Keratinocyte (primary cell): ENCODE measurements at regions not wholly inside any gene's neighbourhood (a gene's known extent, or its start where the extent isn't known, plus 50 kb on each side); places are given as distances from the start of the nearest gene placed in this dataset.

Experiments used
- DNase-seq: peaks from one replicate; pipeline ENCODE4 v3.0.0-alpha.2; 2011; ENCODE audit warnings: low read depth, missing footprints, low spot score
- FAIRE-seq: peaks from 2 replicates; lab custom pipeline; 2011; peaks lifted over from hg19 to GRCh38; lab: Jason Lieb, UNC
- H2AFZ ChIP-seq: 2 replicates; pipeline ENCODE4 v1.6.0; 2012; ENCODE audit warnings: low read length, control low read depth, inconsistent platforms; ENCODE audit not compliant: control insufficient read depth
- H3K27ac ChIP-seq: 2 replicates; pipeline ENCODE4 v1.5.1; 2011; ENCODE audit warnings: low read length; ENCODE audit not compliant: control insufficient read depth, insufficient read depth
- H3K27me3 ChIP-seq: 3 replicates; pipeline ENCODE4 v1.6.0; 2011; ENCODE audit warnings: low read length; ENCODE audit not compliant: control insufficient read depth, insufficient read depth; ENCODE audit errors: extremely low read depth
- H3K36me3 ChIP-seq, 2 experiments: 2 replicates in 1 of 2; 3 replicates in 1 of 2; pipeline ENCODE4 v1.5.1; 2011; ENCODE audit warnings: low read length in 2 of 2, mild to moderate bottlenecking in 1 of 2; ENCODE audit not compliant: control insufficient read depth in 2 of 2, insufficient read depth in 2 of 2; ENCODE audit errors: extremely low read depth in 1 of 2
- H3K4me1 ChIP-seq: 3 replicates; pipeline ENCODE4 v1.5.1; 2011; ENCODE audit warnings: low read length; ENCODE audit not compliant: control insufficient read depth, insufficient read depth; ENCODE audit errors: extremely low read depth
- H3K4me2 ChIP-seq: 3 replicates; pipeline ENCODE4 v1.6.0; 2011; ENCODE audit warnings: low read depth, low read length; ENCODE audit not compliant: control insufficient read depth, insufficient read depth; ENCODE audit errors: extremely low read depth
- H3K4me3 ChIP-seq, 3 experiments: fragments of 200-600 bp in 1 of 3; sonication (generic) in 1 of 3; 2 replicates in 2 of 3; 3 replicates in 1 of 3; pipeline ENCODE4 v1.5.1; 2011 to 2016; ENCODE audit warnings: low read length in 3 of 3, mild to moderate bottlenecking in 3 of 3, control low read depth in 2 of 3, inconsistent platforms in 1 of 3, low read depth in 1 of 3, mixed read lengths in 1 of 3, mixed run types in 1 of 3, moderate library complexity in 1 of 3; ENCODE audit not compliant: control insufficient read depth in 2 of 3, insufficient read depth in 2 of 3; ENCODE audit errors: extremely low read depth in 1 of 3
- H3K79me2 ChIP-seq: 2 replicates; pipeline ENCODE4 v1.6.0; 2012; ENCODE audit warnings: low read length; ENCODE audit not compliant: control insufficient read depth, insufficient read depth
- H3K9ac ChIP-seq: 3 replicates; pipeline ENCODE4 v1.6.0; 2011; ENCODE audit warnings: low read length; ENCODE audit not compliant: control insufficient read depth, insufficient read depth; ENCODE audit errors: extremely low read depth
- H3K9me1 ChIP-seq: 3 replicates; pipeline ENCODE4 v1.6.0; 2011; ENCODE audit warnings: low read length; ENCODE audit not compliant: control insufficient read depth, insufficient read depth; ENCODE audit errors: extremely low read depth
- H3K9me3 ChIP-seq: 2 replicates; pipeline ENCODE4 v1.5.1; 2012; ENCODE audit warnings: low read depth, low read length; ENCODE audit not compliant: control insufficient read depth
- H4K20me1 ChIP-seq: 3 replicates; pipeline ENCODE4 v1.6.0; 2011; ENCODE audit warnings: low read length; ENCODE audit not compliant: control insufficient read depth, insufficient read depth; ENCODE audit errors: extremely low read depth
- EZH2 ChIP-seq: IDR thresholded peaks from one replicate; pipeline ENCODE4 v1.6.1; 2012; ENCODE audit warnings: inconsistent platforms, mild to moderate bottlenecking, low read length, moderate library complexity
- dilution Hi-C: fragments of 300-500 bp; cut with MboI; formaldehyde crosslinking; loops from one replicate; pipeline ENCODE4 v1.7.0; 2020; ENCODE audit warnings: low sequenced_read_pairs; ENCODE audit not compliant: extremely low pct_ligation_motif_present
- TF ChIP-seq, protein P1 (sequence below), 3 experiments: IDR thresholded peaks in 1 of 3; conservative IDR thresholded peaks in 1 of 3; optimal IDR thresholded peaks in 1 of 3; 2 replicates in 2 of 3; 3 replicates in 1 of 3; pipeline versions ENCODE3 to v1.5.1; 2011; ENCODE audit warnings: low read length in 3 of 3, mild to moderate bottlenecking in 3 of 3, moderate library complexity in 2 of 3, control low read depth in 1 of 3, inconsistent platforms in 1 of 3; ENCODE audit not compliant: insufficient read depth in 2 of 3; ENCODE audit errors: extremely low read depth in 1 of 3

DNA sequence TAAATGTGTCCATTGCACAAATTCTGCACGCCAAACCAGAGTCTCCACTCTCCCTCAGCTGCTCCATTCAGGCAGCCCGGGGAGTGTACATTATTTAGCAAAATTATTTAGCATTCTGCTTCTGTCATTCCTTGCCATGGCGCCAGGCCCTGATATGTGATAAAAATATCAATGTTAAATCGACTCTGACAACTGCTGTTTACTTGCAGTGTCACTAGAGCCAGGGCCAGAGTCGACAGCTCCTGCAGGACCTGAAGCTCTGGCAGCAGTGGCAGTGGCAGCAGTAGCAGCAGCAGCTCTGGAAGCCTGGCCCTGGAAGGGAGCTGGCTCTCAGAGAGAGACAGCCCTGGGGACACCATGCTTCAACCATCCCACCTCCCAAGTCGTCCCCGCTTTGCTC is 224.5 kb downstream of the BUD13 start:
- dilution Hi-C loops, result no loop called here

DNA sequence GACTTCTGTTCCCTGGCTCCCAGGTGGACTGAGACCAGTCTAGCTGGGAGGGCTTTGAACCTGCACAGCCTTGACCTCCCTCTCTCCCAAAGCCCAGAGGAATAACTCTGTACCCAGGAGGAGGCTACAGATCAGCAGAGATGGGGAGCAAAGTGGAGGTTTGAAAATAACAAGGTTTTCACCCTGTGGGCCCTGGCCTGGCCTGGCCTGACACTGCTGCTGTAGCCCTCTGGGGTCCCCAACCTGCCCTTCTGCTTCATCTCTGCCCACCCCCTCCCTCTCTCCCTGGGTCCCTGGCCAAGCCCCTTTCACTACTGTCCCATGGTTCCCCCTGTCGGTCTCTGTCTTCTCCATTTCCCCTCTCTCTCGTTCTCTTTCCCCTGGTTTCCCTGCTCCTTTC is 225.2 kb downstream of the BUD13 start:
- no peak overlapping the region for H3K9ac ChIP-seq
- dilution Hi-C loops, result no loop called here
- H3K27me3 ChIP-seq, result no peaks in the 10 kb centered on the region
- no peak overlapping the region for H2AFZ ChIP-seq
- no peaks in the 10 kb centered on the region for H3K9me3 ChIP-seq
- no peak overlapping the region for H3K27ac ChIP-seq
- no peaks in the 10 kb centered on the region for H3K4me1 ChIP-seq
- FAIRE-seq (no peak), DNase-seq (no peak)
- no peak overlapping the region for H3K4me2 ChIP-seq
- no peaks in the 10 kb centered on the region for H4K20me1 ChIP-seq
- H3K9me1 ChIP-seq, result no peaks in the 10 kb centered on the region
- H3K4me3 ChIP-seq, result no peak overlapping the region
- no peaks in the 10 kb centered on the region for H3K36me3 ChIP-seq
- TF ChIP-seq, protein P1, sequence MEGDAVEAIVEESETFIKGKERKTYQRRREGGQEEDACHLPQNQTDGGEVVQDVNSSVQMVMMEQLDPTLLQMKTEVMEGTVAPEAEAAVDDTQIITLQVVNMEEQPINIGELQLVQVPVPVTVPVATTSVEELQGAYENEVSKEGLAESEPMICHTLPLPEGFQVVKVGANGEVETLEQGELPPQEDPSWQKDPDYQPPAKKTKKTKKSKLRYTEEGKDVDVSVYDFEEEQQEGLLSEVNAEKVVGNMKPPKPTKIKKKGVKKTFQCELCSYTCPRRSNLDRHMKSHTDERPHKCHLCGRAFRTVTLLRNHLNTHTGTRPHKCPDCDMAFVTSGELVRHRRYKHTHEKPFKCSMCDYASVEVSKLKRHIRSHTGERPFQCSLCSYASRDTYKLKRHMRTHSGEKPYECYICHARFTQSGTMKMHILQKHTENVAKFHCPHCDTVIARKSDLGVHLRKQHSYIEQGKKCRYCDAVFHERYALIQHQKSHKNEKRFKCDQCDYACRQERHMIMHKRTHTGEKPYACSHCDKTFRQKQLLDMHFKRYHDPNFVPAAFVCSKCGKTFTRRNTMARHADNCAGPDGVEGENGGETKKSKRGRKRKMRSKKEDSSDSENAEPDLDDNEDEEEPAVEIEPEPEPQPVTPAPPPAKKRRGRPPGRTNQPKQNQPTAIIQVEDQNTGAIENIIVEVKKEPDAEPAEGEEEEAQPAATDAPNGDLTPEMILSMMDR (optimal IDR thresholded peaks at IDR 0.05 in 1 of 3, IDR thresholded peaks at IDR 0.05 in 1 of 3, conservative IDR thresholded peaks at IDR 0.05 in 1 of 3; ENCODE audit: extremely low read depth in 1 of 3, insufficient read depth in 2 of 3, low read length in 3 of 3), result no peak
- TF ChIP-seq EZH2, result no peak
- H3K79me2 ChIP-seq, result no peaks in the 10 kb centered on the region

More for the DNA sequence above, 224.5 kb downstream of the BUD13 start:
- FAIRE-seq (no peak), DNase-seq (no peak)
- Histone ChIP-seq H3K9me3 (no peaks in the 10 kb centered on the region), H3K9ac (no peak overlapping the region), H3K27me3 (no peaks in the 10 kb centered on the region), H3K4me3 (no peak overlapping the region), H3K79me2 (no peaks in the 10 kb centered on the region), H2AFZ (no peak overlapping the region), H3K4me2 (no peak overlapping the region), H3K27ac (no peak overlapping the region), H3K4me1 (no peaks in the 10 kb centered on the region), H3K36me3 (no peaks in the 10 kb centered on the region), H3K9me1 (no peaks in the 10 kb centered on the region), H4K20me1 (no peaks in the 10 kb centered on the region)
- TF ChIP-seq, protein P1 (optimal IDR thresholded peaks at IDR 0.05 in 1 of 3, IDR thresholded peaks at IDR 0.05 in 1 of 3, conservative IDR thresholded peaks at IDR 0.05 in 1 of 3; ENCODE audit: extremely low read depth in 1 of 3, insufficient read depth in 2 of 3, low read length in 3 of 3), result no peak
- no peak for TF ChIP-seq EZH2
